Large intestine (tissue), 3 donors: ENCODE measurements at regions not wholly inside any gene's neighbourhood (a gene's known extent, or its start where the extent isn't known, plus 50 kb on each side); places are given as distances from the start of the nearest gene placed in this dataset.

Experiments
- DNase-seq, 2 donors: peaks; one replicate each; pipeline versions ENCODE4 v3.0.0 to v3.0.0-alpha.2; 2013
- H3K27ac ChIP-seq: one replicate; pipeline ENCODE4 v1.5.1; 2013; ENCODE audit warnings: low read length
- H3K27me3 ChIP-seq: 2 replicates; pipeline ENCODE4 v1.6.1; 2013; ENCODE audit warnings: low read length; ENCODE audit not compliant: control insufficient read depth, insufficient read depth
- H3K36me3 ChIP-seq: 2 replicates; pipeline ENCODE4 v1.6.1; 2013; ENCODE audit warnings: low read length; ENCODE audit not compliant: control insufficient read depth, insufficient read depth
- H3K4me1 ChIP-seq: one replicate; pipeline ENCODE4 v1.6.1; 2013; ENCODE audit warnings: low read length; ENCODE audit not compliant: control insufficient read depth, insufficient read depth
- H3K4me3 ChIP-seq: one replicate; pipeline ENCODE4 v1.5.1; 2013; ENCODE audit warnings: low read length
- H3K9me3 ChIP-seq: one replicate; pipeline ENCODE4 v1.6.1; 2013; ENCODE audit warnings: mild to moderate bottlenecking, low read depth, low read length, moderate library complexity; ENCODE audit not compliant: control insufficient read depth
- WGBS: methylation state at CpG from one replicate; pipeline ENCODE4 v1.1.5; 2013; ENCODE audit warnings: low lambda C conversion rate; ENCODE audit not compliant: insufficient coverage; 5-methylcytosine and 5-hydroxymethylcytosine counted together

GRCh38 chr5:116389601-116390000 is 185.0 kb downstream of the SEMA6A start:
- no CpG with 5 or more reads among the region's 1 CpG for WGBS
- H3K4me1 ChIP-seq = no peaks in the 10 kb centered on the region
- H3K4me3 ChIP-seq = no peak overlapping the region
- H3K9me3 ChIP-seq = no peaks in the 10 kb centered on the region
- H3K36me3 ChIP-seq = no peaks in the 10 kb centered on the region
- no peak for DNase-seq
- H3K27me3 ChIP-seq = no peaks in the 10 kb centered on the region
- no peak overlapping the region for H3K27ac ChIP-seq

- no peaks in the 10 kb centered on the region for H3K36me3 ChIP-seq
- no peak overlapping the region for H3K27ac ChIP-seq
- no peaks in the 10 kb centered on the region for H3K9me3 ChIP-seq
- no peaks in the 10 kb centered on the region for H3K4me1 ChIP-seq
- DNase-seq = no peak
- no CpG with 5 or more reads among the region's 11 CpGs for WGBS
- H3K4me3 ChIP-seq = no peak overlapping the region
- no peaks in the 10 kb centered on the region for H3K27me3 ChIP-seq
Observed at GRCh38 chr5:116388564-116389258, 185.9 kb downstream of the SEMA6A start.

GRCh38 chr5:116387738-116388137 is 186.9 kb downstream of the SEMA6A start:
- no peaks in the 10 kb centered on the region for H3K27me3 ChIP-seq
- H3K27ac ChIP-seq = no peak overlapping the region
- no peak for DNase-seq
- H3K4me3 ChIP-seq = no peak overlapping the region
- H3K36me3 ChIP-seq = peaks cover 1% of the 10 kb centered on the region
- no peaks in the 10 kb centered on the region for H3K9me3 ChIP-seq
- no peaks in the 10 kb centered on the region for H3K4me1 ChIP-seq
- no CpG with 5 or more reads among the region's 3 CpGs for WGBS

- Histone ChIP-seq H3K4me3 (no peak overlapping the region), H3K27ac (no peak overlapping the region), H3K27me3 (no peaks in the 10 kb centered on the region), H3K36me3 (peaks cover 2% of the 10 kb centered on the region), H3K4me1 (no peaks in the 10 kb centered on the region), H3K9me3 (no peaks in the 10 kb centered on the region)
- WGBS = no CpG with 5 or more reads among the region's 5 CpGs
- DNase-seq = no peak
Observed at GRCh38 chr5:116386633-116387032, 188.0 kb downstream of the SEMA6A start.

- Histone ChIP-seq H3K4me1 (no peaks in the 10 kb centered on the region), H3K4me3 (no peak overlapping the region), H3K36me3 (peaks cover 2% of the 10 kb centered on the region), H3K27ac (no peak overlapping the region), H3K9me3 (no peaks in the 10 kb centered on the region), H3K27me3 (no peaks in the 10 kb centered on the region)
- DNase-seq = no peak
- no CpG with 5 or more reads among the region's 3 CpGs for WGBS
Observed at GRCh38 chr5:116382874-116383266, 191.8 kb downstream of the SEMA6A start.

GRCh38 chr5:116382032-116382873 is 192.4 kb downstream of the SEMA6A start:
- Histone ChIP-seq H3K27ac (no peak overlapping the region), H3K36me3 (peaks cover 2% of the 10 kb centered on the region)

GRCh38 chr5:116381201-116381600 is 193.4 kb downstream of the SEMA6A start:
- WGBS = no CpG with 5 or more reads among the region's 6 CpGs

More at GRCh38 chr5:116382032-116382873, 192.4 kb downstream of the SEMA6A start:
- no peak for DNase-seq
- WGBS = 84% methylated on average over 6 of the region's 13 CpGs
- Histone ChIP-seq H3K9me3 (no peaks in the 10 kb centered on the region), H3K4me3 (no peak overlapping the region), H3K4me1 (no peaks in the 10 kb centered on the region), H3K27me3 (no peaks in the 10 kb centered on the region)

GRCh38 chr5:116380621-116381020 is 194.0 kb downstream of the SEMA6A start:
- Histone ChIP-seq H3K36me3 (peaks cover 2% of the 10 kb centered on the region), H3K9me3 (no peaks in the 10 kb centered on the region), H3K4me1 (no peaks in the 10 kb centered on the region), H3K27me3 (no peaks in the 10 kb centered on the region), H3K4me3 (no peak overlapping the region), H3K27ac (no peak overlapping the region)
- whole genome bisulfite sequencing = no CpG with 5 or more reads among the region's 2 CpGs
- DNase-seq = no peak

More at GRCh38 chr5:116381201-116381600, 193.4 kb downstream of the SEMA6A start:
- H3K4me1 ChIP-seq = no peaks in the 10 kb centered on the region
- no peak overlapping the region for H3K27ac ChIP-seq
- H3K27me3 ChIP-seq = no peaks in the 10 kb centered on the region
- H3K4me3 ChIP-seq = no peak overlapping the region
- no peak for DNase-seq
- H3K36me3 ChIP-seq = peaks cover 2% of the 10 kb centered on the region
- H3K9me3 ChIP-seq = no peaks in the 10 kb centered on the region

- no peak overlapping the region for H3K27ac ChIP-seq
- H3K9me3 ChIP-seq = no peaks in the 10 kb centered on the region
- WGBS = no CpG with 5 or more reads among the region's 5 CpGs
- no peak overlapping the region for H3K4me3 ChIP-seq
- no peaks in the 10 kb centered on the region for H3K4me1 ChIP-seq
- peaks cover 2% of the 10 kb centered on the region for H3K36me3 ChIP-seq
- no peak for DNase-seq
- no peaks in the 10 kb centered on the region for H3K27me3 ChIP-seq
Observed at GRCh38 chr5:116379306-116379705, 195.3 kb downstream of the SEMA6A start.

GRCh38 chr5:116378777-116379121 is 195.9 kb downstream of the SEMA6A start:
- DNase-seq = no peak
- no CpG with 5 or more reads among the region's 5 CpGs for WGBS
- Histone ChIP-seq H3K36me3 (peaks cover 2% of the 10 kb centered on the region), H3K27me3 (no peaks in the 10 kb centered on the region), H3K27ac (no peak overlapping the region), H3K9me3 (no peaks in the 10 kb centered on the region), H3K4me1 (no peaks in the 10 kb centered on the region), H3K4me3 (no peak overlapping the region)
